ENCODE measurements at regions not wholly inside any gene's neighbourhood (a gene's known extent, or its start where the extent isn't known, plus 50 kb on each side); places are given as distances from the start of the nearest gene placed in this dataset.

- H3K27ac Mint-ChIP-seq: no peak overlapping the region
- H3K4me1 Mint-ChIP-seq (ENCODE audit: low read depth): no peaks in the 10 kb centered on the region
These were observed 200.3 kb upstream of the PPP2R2D start for GRCh38 chr10:131700506-131700905.

GRCh38 chr10:131701131-131701947 is 199.5 kb upstream of the PPP2R2D start:
- Mint-ChIP-seq H3K9me3 (peaks cover 68% of the 10 kb centered on the region), H3K4me3 (no peak overlapping the region), H3K27me3 (ENCODE audit: insufficient read depth) (no peaks in the 10 kb centered on the region), H3K27ac (no peak overlapping the region), H3K4me1 (ENCODE audit: low read depth) (no peaks in the 10 kb centered on the region), H3K36me3 (ENCODE audit: low read depth) (0 out of 2 replicates have a peak, but pooled peaks cover under 1% of the 10 kb centered on the region)
- TF ChIP-seq, protein P1, sequence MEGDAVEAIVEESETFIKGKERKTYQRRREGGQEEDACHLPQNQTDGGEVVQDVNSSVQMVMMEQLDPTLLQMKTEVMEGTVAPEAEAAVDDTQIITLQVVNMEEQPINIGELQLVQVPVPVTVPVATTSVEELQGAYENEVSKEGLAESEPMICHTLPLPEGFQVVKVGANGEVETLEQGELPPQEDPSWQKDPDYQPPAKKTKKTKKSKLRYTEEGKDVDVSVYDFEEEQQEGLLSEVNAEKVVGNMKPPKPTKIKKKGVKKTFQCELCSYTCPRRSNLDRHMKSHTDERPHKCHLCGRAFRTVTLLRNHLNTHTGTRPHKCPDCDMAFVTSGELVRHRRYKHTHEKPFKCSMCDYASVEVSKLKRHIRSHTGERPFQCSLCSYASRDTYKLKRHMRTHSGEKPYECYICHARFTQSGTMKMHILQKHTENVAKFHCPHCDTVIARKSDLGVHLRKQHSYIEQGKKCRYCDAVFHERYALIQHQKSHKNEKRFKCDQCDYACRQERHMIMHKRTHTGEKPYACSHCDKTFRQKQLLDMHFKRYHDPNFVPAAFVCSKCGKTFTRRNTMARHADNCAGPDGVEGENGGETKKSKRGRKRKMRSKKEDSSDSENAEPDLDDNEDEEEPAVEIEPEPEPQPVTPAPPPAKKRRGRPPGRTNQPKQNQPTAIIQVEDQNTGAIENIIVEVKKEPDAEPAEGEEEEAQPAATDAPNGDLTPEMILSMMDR (IDR thresholded peaks at IDR 0.05): no peak
- DNase-seq: no peak

More at GRCh38 chr10:131700506-131700905, 200.3 kb upstream of the PPP2R2D start:
- Mint-ChIP-seq H3K36me3 (ENCODE audit: low read depth) (no peaks in the 10 kb centered on the region), H3K9me3 (peaks cover 74% of the 10 kb centered on the region), H3K27me3 (ENCODE audit: insufficient read depth) (no peaks in the 10 kb centered on the region), H3K4me3 (no peak overlapping the region)
- DNase-seq: no peak
- TF ChIP-seq, protein P1 (IDR thresholded peaks at IDR 0.05): no peak

- TF ChIP-seq, protein P1 (IDR thresholded peaks at IDR 0.05): no peak
- Mint-ChIP-seq H3K4me1 (ENCODE audit: low read depth) (no peaks in the 10 kb centered on the region), H3K27me3 (ENCODE audit: insufficient read depth) (no peaks in the 10 kb centered on the region), H3K4me3 (no peak overlapping the region), H3K9me3 (peaks cover 77% of the 10 kb centered on the region), H3K27ac (no peak overlapping the region), H3K36me3 (ENCODE audit: low read depth) (peaks cover 15% of the 10 kb centered on the region)
- no peak for DNase-seq
These were observed 198.1 kb upstream of the PPP2R2D start for GRCh38 chr10:131702531-131703356.

DNA sequence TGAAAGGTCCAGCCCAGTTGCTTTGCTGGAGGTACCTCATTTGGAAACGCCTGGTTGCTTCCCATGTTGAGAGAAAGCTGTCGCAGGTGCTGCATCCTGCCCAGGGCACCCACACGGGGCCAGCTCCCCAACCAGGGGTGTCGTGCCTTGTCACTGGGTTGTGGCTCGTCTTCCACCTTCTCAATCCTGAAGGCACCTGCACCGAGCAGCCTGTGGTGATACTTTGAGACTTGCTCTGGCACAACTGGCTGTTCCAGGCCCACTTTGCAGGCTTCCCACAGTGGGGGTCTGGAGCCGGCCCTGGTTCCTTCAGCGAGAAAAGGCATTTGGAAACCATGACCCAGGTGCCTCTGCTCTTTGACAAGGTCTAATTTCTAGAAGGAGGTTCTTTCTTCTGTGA is 197.3 kb upstream of the PPP2R2D start:
- TF ChIP-seq, protein P1 (IDR thresholded peaks at IDR 0.05): no peak
- Mint-ChIP-seq H3K27me3 (ENCODE audit: insufficient read depth) (no peaks in the 10 kb centered on the region), H3K4me3 (no peak overlapping the region), H3K27ac (no peak overlapping the region), H3K36me3 (ENCODE audit: low read depth) (peaks cover 18% of the 10 kb centered on the region), H3K9me3 (peaks cover 75% of the 10 kb centered on the region), H3K4me1 (ENCODE audit: low read depth) (no peaks in the 10 kb centered on the region)
- DNase-seq: no peak

GRCh38 chr10:131703941-131704340 is 196.9 kb upstream of the PPP2R2D start:
- Mint-ChIP-seq H3K4me3 (no peak overlapping the region), H3K27me3 (ENCODE audit: insufficient read depth) (no peaks in the 10 kb centered on the region), H3K9me3 (peaks cover 71% of the 10 kb centered on the region), H3K27ac (no peak overlapping the region), H3K4me1 (ENCODE audit: low read depth) (no peaks in the 10 kb centered on the region), H3K36me3 (ENCODE audit: low read depth) (peaks cover 18% of the 10 kb centered on the region)
- DNase-seq: no peak
- TF ChIP-seq, protein P1 (IDR thresholded peaks at IDR 0.05): no peak
